ENCODE measurements at regions not wholly inside any gene's neighbourhood (a gene's known extent, or its start where the extent isn't known, plus 50 kb on each side); places are given as distances from the start of the nearest gene placed in this dataset.

- no peaks in the 10 kb centered on the region for H3K79me2 ChIP-seq (ENCODE audit: control insufficient read depth, insufficient read depth, low read length)
- TF ChIP-seq EZH2 (IDR thresholded peaks at IDR 0.05; ENCODE audit: low read length, missing control alignments) = no peak
- no peak for TF ChIP-seq CTCF (conservative IDR thresholded peaks at IDR 0.05 in 1 of 2, IDR thresholded peaks at IDR 0.05 in 1 of 2; ENCODE audit: low read depth in 1 of 2, low read length in 2 of 2)
- H3K4me1 ChIP-seq (ENCODE audit: control insufficient read depth, extremely low read depth, insufficient read depth, low read length) = no peaks in the 10 kb centered on the region
- H3K36me3 ChIP-seq (ENCODE audit: control insufficient read depth, insufficient read depth, low read length) = no peaks in the 10 kb centered on the region
- no peaks in the 10 kb centered on the region for H4K20me1 ChIP-seq (ENCODE audit: control insufficient read depth, extremely low read depth, insufficient read depth, low read length)
- H3K4me2 ChIP-seq (ENCODE audit: extremely low read depth, insufficient read depth, low read length) = no peak overlapping the region
- no peak overlapping the region for H3K4me3 ChIP-seq (replicated peaks in 1 of 4; ENCODE audit: control extremely low read depth in 1 of 4, insufficient read depth in 1 of 4, low read depth in 3 of 4, low read length in 4 of 4)
- H3K9ac ChIP-seq (ENCODE audit: insufficient read depth, low read length) = no peak overlapping the region
- peak in 1 of 2 donors; percentile 46 for DNase-seq (ENCODE audit: low read depth in 2 of 2)
- no peaks in the 10 kb centered on the region for H3K27me3 ChIP-seq (ENCODE audit: control insufficient read depth, insufficient read depth, low read length)
- H2AFZ ChIP-seq (ENCODE audit: low read length) = no peak overlapping the region
- H3K9me3 ChIP-seq (ENCODE audit: control insufficient read depth, insufficient read depth, low read depth, low read length) = no peaks in the 10 kb centered on the region
- H3K27ac ChIP-seq (ENCODE audit: insufficient read depth, low read length) = no peak overlapping the region
These were observed 114.3 kb upstream of the DAP start for GRCh38 chr5:10875201-10875768.

DNA sequence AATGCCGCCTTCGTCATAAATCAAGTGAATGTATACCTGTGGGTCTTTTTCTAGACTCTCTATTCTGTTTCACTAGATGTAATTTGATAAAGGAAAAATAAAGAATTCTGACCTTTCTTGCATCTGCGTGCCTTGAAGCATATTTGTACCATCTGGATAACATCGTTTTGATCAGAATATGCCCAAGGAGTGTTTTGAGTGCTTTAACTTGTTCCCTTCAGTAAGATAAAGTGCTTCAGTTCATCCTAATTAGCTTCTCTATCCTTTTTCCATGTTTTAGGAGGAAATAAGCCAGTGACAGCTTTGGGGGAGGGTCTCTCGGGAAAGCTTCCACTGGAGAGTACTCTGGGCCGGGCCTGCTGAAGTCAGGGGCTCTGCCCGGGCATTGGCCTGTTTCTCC lies 113.5 kb upstream of the DAP start:
- no peaks in the 10 kb centered on the region for H3K9me3 ChIP-seq (ENCODE audit: control insufficient read depth, insufficient read depth, low read depth, low read length)
- H3K4me2 ChIP-seq (ENCODE audit: extremely low read depth, insufficient read depth, low read length) = no peak overlapping the region
- DNase-seq (ENCODE audit: low read depth in 2 of 2) = no peak
- H3K4me1 ChIP-seq (ENCODE audit: control insufficient read depth, extremely low read depth, insufficient read depth, low read length) = no peaks in the 10 kb centered on the region
- no peak overlapping the region for H3K4me3 ChIP-seq (replicated peaks in 1 of 4; ENCODE audit: control extremely low read depth in 1 of 4, insufficient read depth in 1 of 4, low read depth in 3 of 4, low read length in 4 of 4)
- H4K20me1 ChIP-seq (ENCODE audit: control insufficient read depth, extremely low read depth, insufficient read depth, low read length) = no peaks in the 10 kb centered on the region
- H3K9ac ChIP-seq (ENCODE audit: insufficient read depth, low read length) = no peak overlapping the region
- no peak overlapping the region for H3K27ac ChIP-seq (ENCODE audit: insufficient read depth, low read length)
- no peaks in the 10 kb centered on the region for H3K36me3 ChIP-seq (ENCODE audit: control insufficient read depth, insufficient read depth, low read length)
- H3K27me3 ChIP-seq (ENCODE audit: control insufficient read depth, insufficient read depth, low read length) = no peaks in the 10 kb centered on the region
- no peak overlapping the region for H2AFZ ChIP-seq (ENCODE audit: low read length)
- H3K79me2 ChIP-seq (ENCODE audit: control insufficient read depth, insufficient read depth, low read length) = no peaks in the 10 kb centered on the region
- no peak for TF ChIP-seq CTCF (conservative IDR thresholded peaks at IDR 0.05 in 1 of 2, IDR thresholded peaks at IDR 0.05 in 1 of 2; ENCODE audit: low read depth in 1 of 2, low read length in 2 of 2)
- no peak for TF ChIP-seq EZH2 (IDR thresholded peaks at IDR 0.05; ENCODE audit: low read length, missing control alignments)

- no peaks in the 10 kb centered on the region for H3K9me3 ChIP-seq (ENCODE audit: control insufficient read depth, insufficient read depth, low read depth, low read length)
- no peak for DNase-seq (ENCODE audit: low read depth in 2 of 2)
- H3K9ac ChIP-seq (ENCODE audit: insufficient read depth, low read length) = no peak overlapping the region
- H4K20me1 ChIP-seq (ENCODE audit: control insufficient read depth, extremely low read depth, insufficient read depth, low read length) = no peaks in the 10 kb centered on the region
- no peaks in the 10 kb centered on the region for H3K36me3 ChIP-seq (ENCODE audit: control insufficient read depth, insufficient read depth, low read length)
- no peak overlapping the region for H3K4me3 ChIP-seq (replicated peaks in 1 of 4; ENCODE audit: control extremely low read depth in 1 of 4, insufficient read depth in 1 of 4, low read depth in 3 of 4, low read length in 4 of 4)
- TF ChIP-seq CTCF (conservative IDR thresholded peaks at IDR 0.05 in 1 of 2, IDR thresholded peaks at IDR 0.05 in 1 of 2; ENCODE audit: low read depth in 1 of 2, low read length in 2 of 2) (no peak), EZH2 (IDR thresholded peaks at IDR 0.05; ENCODE audit: low read length, missing control alignments) (no peak)
- no peak overlapping the region for H2AFZ ChIP-seq (ENCODE audit: low read length)
- no peak overlapping the region for H3K27ac ChIP-seq (ENCODE audit: insufficient read depth, low read length)
- H3K27me3 ChIP-seq (ENCODE audit: control insufficient read depth, insufficient read depth, low read length) = no peaks in the 10 kb centered on the region
- no peaks in the 10 kb centered on the region for H3K4me1 ChIP-seq (ENCODE audit: control insufficient read depth, extremely low read depth, insufficient read depth, low read length)
- no peak overlapping the region for H3K4me2 ChIP-seq (ENCODE audit: extremely low read depth, insufficient read depth, low read length)
- no peaks in the 10 kb centered on the region for H3K79me2 ChIP-seq (ENCODE audit: control insufficient read depth, insufficient read depth, low read length)
These were observed 109.8 kb upstream of the DAP start for GRCh38 chr5:10870791-10871190.
